ENCODE measurements at regions not wholly inside any gene's neighbourhood (a gene's known extent, or its start where the extent isn't known, plus 50 kb on each side); places are given as distances from the start of the nearest gene placed in this dataset.

GRCh38 chr7:20562461-20562860 is 53.0 kb upstream of the ABCB5 start (continued):
- TF ChIP-seq CHD7 (IDR thresholded peaks at IDR 0.05; ENCODE audit: insufficient replicate concordance, low read length) (no peak), EGR1 (IDR thresholded peaks at IDR 0.05; ENCODE audit: borderline replicate concordance, low read depth, low read length) (no peak), POU5F1 (IDR thresholded peaks at IDR 0.05; ENCODE audit: low read depth, low read length) (no peak), SP4 (IDR thresholded peaks at IDR 0.05; ENCODE audit: low read length) (no peak), KDM1A (IDR thresholded peaks at IDR 0.05; ENCODE audit: borderline replicate concordance, low read length) (no peak)
- TF ChIP-seq, protein P1, sequence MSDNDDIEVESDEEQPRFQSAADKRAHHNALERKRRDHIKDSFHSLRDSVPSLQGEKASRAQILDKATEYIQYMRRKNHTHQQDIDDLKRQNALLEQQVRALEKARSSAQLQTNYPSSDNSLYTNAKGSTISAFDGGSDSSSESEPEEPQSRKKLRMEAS (IDR thresholded peaks at IDR 0.05) = no peak

Measured in H1 (cell line).